Type B pancreatic cell (in vitro differentiated cells): ENCODE measurements at regions not wholly inside any gene's neighbourhood (a gene's known extent, or its start where the extent isn't known, plus 50 kb on each side); places are given as distances from the start of the nearest gene placed in this dataset.
A peak's percentile ranks its signal among the peaks of the same experiment; 100 is the strongest.
"Not testable (repeated sequence)": the region's sequence is repeated elsewhere in the genome, so short reads cannot be mapped to it uniquely, and the experiment has no call there.

Experiments
- DNase-seq: peaks from one replicate; pipeline ENCODE4 v3.0.0; 2021; ENCODE audit warnings: mixed read lengths; ENCODE audit not compliant: unreplicated experiment; ENCODE audit errors: extremely low spot score
- H3K27ac Mint-ChIP-seq: 2 replicates; pipeline ENCODE4 v1.8.0; 2021; ENCODE audit warnings: mild to moderate bottlenecking, mixed read lengths
- H3K27me3 Mint-ChIP-seq: 2 replicates; pipeline ENCODE4 v1.8.0; 2021; ENCODE audit warnings: mixed read lengths
- H3K36me3 Mint-ChIP-seq: 2 replicates; pipeline ENCODE4 v1.8.0; 2021; ENCODE audit warnings: mixed read lengths
- H3K4me1 Mint-ChIP-seq: one replicate; pipeline ENCODE4 v1.8.0; 2021; ENCODE audit warnings: mixed read lengths; ENCODE audit not compliant: unreplicated experiment
- H3K4me3 Mint-ChIP-seq: 2 replicates; pipeline ENCODE4 v1.8.0; 2021; ENCODE audit warnings: mild to moderate bottlenecking, mixed read lengths
- H3K9me3 Mint-ChIP-seq: 2 replicates; pipeline ENCODE4 v1.8.0; 2021; ENCODE audit warnings: mixed read lengths
- TF ChIP-seq, protein P1 (sequence below): fragments of 200-600 bp; sonication (generic); conservative IDR thresholded peaks from 2 replicates; pipeline ENCODE4 v1.5.0; 2021; ENCODE audit warnings: antibody characterized with exemption, mild to moderate bottlenecking

DNA sequence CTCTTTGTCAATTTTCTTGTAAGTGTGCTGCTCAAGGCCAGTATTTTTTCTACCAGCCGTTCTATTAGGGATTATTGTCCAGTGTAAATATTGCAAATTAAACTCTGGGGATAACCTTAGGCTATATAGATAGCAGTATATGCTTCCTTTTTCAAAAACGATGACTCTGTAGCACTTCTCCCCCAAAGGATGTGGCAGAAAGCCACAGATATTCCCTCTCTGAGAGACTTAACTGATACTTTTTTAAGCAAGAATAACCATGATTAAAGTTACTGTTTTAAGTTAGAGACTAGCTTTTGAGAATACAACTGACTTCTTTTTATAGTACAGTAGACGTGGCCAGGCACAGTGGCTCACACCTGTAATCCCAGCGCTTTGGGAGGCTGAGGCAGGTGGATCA lies 130.0 kb downstream of the FHIP1A start:
- Mint-ChIP-seq H3K27me3 (no peaks in the 10 kb centered on the region), H3K36me3 (peaks cover 6% of the 10 kb centered on the region), H3K4me3 (no peak overlapping the region), H3K9me3 (no peaks in the 10 kb centered on the region), H3K27ac (no peak overlapping the region), H3K4me1 (peaks cover 17% of the 10 kb centered on the region)
- TF ChIP-seq, protein P1, sequence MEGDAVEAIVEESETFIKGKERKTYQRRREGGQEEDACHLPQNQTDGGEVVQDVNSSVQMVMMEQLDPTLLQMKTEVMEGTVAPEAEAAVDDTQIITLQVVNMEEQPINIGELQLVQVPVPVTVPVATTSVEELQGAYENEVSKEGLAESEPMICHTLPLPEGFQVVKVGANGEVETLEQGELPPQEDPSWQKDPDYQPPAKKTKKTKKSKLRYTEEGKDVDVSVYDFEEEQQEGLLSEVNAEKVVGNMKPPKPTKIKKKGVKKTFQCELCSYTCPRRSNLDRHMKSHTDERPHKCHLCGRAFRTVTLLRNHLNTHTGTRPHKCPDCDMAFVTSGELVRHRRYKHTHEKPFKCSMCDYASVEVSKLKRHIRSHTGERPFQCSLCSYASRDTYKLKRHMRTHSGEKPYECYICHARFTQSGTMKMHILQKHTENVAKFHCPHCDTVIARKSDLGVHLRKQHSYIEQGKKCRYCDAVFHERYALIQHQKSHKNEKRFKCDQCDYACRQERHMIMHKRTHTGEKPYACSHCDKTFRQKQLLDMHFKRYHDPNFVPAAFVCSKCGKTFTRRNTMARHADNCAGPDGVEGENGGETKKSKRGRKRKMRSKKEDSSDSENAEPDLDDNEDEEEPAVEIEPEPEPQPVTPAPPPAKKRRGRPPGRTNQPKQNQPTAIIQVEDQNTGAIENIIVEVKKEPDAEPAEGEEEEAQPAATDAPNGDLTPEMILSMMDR: no peak
- no peak for DNase-seq

DNA sequence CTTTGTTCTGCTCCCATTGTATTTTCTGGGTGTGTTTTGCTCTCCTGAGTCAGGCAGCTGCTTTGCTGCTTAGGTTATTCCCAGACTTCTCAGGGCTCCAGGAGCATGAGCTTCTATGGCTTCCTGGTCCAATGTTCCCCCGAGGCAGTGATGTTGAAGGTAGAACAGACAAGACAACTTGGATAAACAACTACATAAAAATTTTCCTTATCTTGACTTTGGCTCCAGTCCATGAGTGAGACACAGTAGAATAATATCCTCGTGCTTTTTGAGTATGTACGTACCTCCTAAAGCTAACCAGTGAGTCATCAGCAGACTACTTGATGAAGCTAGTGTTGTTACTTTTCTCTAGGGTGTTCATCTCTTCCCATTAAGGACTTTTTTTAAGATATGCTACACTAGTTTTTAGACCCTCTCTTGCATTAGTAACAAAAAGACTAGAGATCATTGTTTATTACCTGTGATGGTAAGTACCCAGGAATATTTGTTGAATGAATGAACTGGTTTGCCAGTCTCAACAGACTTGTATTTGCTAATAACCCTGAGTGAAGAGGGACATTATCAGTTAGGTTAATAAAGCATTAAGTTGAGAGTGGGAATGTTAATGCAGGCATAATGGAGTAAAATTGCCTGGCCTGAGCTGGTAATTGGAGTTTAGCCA lies 131.9 kb downstream of the FHIP1A start:
- no peak for DNase-seq
- peak overlapping the region; percentile 24 for H3K4me3 Mint-ChIP-seq

DNA sequence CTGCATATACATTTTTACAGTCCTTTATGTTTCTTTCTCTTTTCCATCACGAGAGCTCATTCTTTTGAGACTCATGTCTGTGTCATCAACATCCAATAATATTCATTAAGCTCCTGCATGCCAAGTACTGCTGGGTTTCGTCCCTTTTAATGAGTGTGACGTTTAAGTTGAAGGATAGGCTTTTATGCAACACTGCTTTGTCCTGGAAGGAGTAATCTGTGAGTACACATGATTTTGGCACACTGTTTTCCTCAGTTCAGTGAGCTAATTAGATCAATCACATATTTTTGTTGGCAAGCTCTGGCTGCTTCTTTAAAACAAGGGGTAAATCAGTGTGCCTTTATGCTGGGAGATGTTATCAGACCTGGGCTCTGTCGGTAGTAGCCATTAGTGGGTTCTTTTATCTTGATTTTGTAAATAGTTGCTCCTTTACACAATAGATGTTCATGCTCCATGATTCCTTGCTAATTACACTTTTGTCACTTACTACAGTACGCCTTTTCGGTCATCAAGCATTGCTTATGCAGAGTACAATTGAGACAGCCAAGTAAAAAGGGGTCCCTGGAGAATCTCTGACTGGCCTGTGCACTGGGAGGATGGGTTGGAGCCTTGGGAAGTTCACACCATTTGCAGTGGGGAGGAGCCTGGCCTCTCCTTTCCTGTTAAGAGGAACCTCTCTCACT lies 132.6 kb downstream of the FHIP1A start:
- H3K9me3 Mint-ChIP-seq: no peaks in the 10 kb centered on the region
- no peak overlapping the region for H3K4me3 Mint-ChIP-seq
- peak overlapping the region; percentile 83 for H3K27ac Mint-ChIP-seq
- no peak for DNase-seq
- H3K4me1 Mint-ChIP-seq: peaks cover 18% of the 10 kb centered on the region
- no peaks in the 10 kb centered on the region for H3K27me3 Mint-ChIP-seq
- TF ChIP-seq, protein P1: no peak
- H3K36me3 Mint-ChIP-seq: no peaks in the 10 kb centered on the region

More for the DNA sequence above, 131.9 kb downstream of the FHIP1A start:
- TF ChIP-seq, protein P1: no peak
- Mint-ChIP-seq H3K27me3 (no peaks in the 10 kb centered on the region), H3K36me3 (peaks cover 5% of the 10 kb centered on the region), H3K27ac (peak overlapping the region; percentile 83), H3K9me3 (no peaks in the 10 kb centered on the region), H3K4me1 (peaks cover 18% of the 10 kb centered on the region)

DNA sequence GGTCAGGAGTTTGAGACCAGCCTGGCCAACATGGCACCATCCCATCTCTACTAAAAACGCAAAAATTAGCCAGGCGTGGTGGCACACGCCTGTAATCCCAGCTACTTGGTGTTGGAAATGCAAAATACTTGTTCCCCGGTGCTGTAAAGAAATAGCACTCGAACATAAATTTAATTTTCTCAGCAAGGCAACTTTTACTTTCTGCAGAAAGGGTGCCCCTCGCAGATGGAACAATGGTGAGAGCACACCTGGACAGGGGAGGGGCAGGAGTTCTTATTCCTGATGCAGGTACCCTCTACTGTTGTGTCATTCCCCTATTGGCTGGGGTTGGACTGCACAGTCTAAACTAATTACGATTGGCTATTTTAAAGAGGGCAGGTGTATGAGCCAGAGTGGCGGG lies 139.7 kb downstream of the FHIP1A start:
- Mint-ChIP-seq H3K27ac (no peak overlapping the region), H3K27me3 (no peaks in the 10 kb centered on the region), H3K4me3 (no peak overlapping the region), H3K4me1 (peaks cover 5% of the 10 kb centered on the region), H3K9me3 (peaks cover 3% of the 10 kb centered on the region), H3K36me3 (peaks cover 4% of the 10 kb centered on the region)
- DNase-seq: no peak
- TF ChIP-seq, protein P1: no peak

DNA sequence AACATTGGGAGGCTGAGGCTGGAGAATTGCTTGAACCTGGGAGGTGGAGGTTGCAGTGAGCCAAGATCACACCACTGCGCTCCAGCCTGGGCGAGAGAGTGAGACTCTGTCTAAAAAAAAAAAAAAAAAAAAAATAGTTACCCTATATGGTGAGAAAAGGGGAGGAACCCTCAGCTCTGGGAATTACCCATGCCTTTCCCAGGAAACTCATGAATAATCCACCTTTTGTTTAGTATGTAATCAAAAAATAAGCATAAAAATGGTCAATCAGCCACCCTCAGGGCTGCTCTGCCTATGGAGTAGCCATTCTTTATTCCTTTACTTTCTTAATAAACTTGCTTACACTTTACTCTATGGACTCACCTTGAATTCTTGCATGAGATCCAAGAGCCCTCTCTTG lies 140.4 kb downstream of the FHIP1A start:
- H3K36me3 Mint-ChIP-seq, DNase-seq, H3K4me1 Mint-ChIP-seq, H3K4me3 Mint-ChIP-seq, H3K27ac Mint-ChIP-seq, H3K9me3 Mint-ChIP-seq, H3K27me3 Mint-ChIP-seq: not testable (repeated sequence)

DNA sequence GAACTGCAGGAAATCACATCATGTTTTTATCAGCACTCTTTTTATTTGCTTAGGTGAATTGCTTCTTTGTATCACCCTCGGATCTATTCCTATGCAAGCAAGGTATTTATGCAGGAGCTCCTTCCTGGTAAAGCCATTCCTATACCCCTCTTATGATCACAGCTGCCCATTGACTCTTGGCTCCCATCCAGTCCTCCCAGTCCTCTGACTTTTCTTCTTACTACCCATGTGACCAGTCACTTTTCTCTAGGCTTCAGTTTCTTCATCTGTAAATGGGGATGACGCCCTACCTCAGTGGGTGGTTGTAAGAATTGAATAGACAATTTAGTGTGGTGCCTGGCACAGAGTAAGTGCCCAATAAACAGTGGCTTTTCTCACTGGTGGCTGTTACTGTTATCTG lies 144.9 kb downstream of the FHIP1A start:
- no peak overlapping the region for H3K4me3 Mint-ChIP-seq
- H3K9me3 Mint-ChIP-seq: peaks cover 3% of the 10 kb centered on the region
- H3K27me3 Mint-ChIP-seq: no peaks in the 10 kb centered on the region
- peaks cover 14% of the 10 kb centered on the region for H3K4me1 Mint-ChIP-seq
- H3K36me3 Mint-ChIP-seq: peaks cover 4% of the 10 kb centered on the region
- TF ChIP-seq, protein P1: no peak
- no peak overlapping the region for H3K27ac Mint-ChIP-seq
- DNase-seq: no peak
